Epithelial cell of proximal tubule (primary cell): ENCODE measurements at regions not wholly inside any gene's neighbourhood (a gene's known extent, or its start where the extent isn't known, plus 50 kb on each side); places are given as distances from the start of the nearest gene placed in this dataset.

Experiments
- DNase-seq: peaks from one replicate; pipeline ENCODE4 v3.0.0-alpha.2; 2011; ENCODE audit warnings: low read depth
- H3K4me3 ChIP-seq: 2 replicates; pipeline ENCODE4 v1.5.1; 2011; ENCODE audit warnings: low read depth, mild to moderate bottlenecking, low read length
- CTCF ChIP-seq: conservative IDR thresholded peaks from 2 replicates; pipeline ENCODE4 v1.5.1; 2012; ENCODE audit warnings: low read depth, mild to moderate bottlenecking, low read length

DNA sequence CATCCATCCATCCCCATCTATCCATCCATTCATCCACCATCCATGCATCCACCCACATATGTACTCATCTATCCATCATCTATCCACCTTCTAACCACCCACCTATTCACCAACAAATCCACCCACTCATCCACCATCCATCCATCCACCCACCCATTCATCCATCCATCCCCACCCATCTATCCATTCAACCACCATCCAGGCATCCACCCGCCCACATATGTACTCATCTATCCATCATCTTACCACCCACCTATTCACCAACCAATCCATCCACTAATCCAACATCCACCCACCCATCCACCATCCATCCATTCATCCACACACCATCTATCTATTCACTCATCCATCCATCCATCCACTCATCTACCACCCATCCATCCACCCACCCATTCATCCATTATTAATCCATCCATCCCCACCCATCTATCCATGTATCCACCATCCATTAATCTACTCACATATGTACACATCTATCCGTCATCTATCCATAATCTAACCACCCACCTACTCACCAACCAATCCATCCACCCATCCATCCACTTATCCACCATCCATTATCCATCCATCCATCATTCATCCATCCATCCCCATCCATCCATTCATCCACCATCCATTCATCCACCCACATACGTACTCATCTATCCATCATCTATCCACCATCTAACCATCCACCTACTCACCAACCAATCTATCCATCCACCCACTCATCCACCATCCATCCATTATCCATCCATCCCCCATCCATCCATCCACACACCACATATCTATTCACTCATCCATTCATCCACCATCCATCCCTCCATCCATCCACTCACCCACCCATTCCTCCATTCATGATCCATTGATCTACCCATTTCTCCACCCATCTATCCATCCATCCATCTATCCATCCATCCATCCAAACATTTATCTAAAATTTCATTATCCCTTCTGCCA, 940.0 kb downstream of the BRD1 start:
- TF ChIP-seq CTCF: no peak
- DNase-seq: no peak

GRCh38 chr22:48886604-48887393, 940.9 kb downstream of the BRD1 start:
- no peak for TF ChIP-seq CTCF
- no peak for DNase-seq
- no peak overlapping the region for H3K4me3 ChIP-seq

More for the DNA sequence above, 940.0 kb downstream of the BRD1 start:
- no peak overlapping the region for H3K4me3 ChIP-seq

GRCh38 chr22:48885919-48886305, 941.8 kb downstream of the BRD1 start:
- DNase-seq: no peak

GRCh38 chr22:48885271-48885918, 942.3 kb downstream of the BRD1 start:
- no peak for DNase-seq
- H3K4me3 ChIP-seq: no peak overlapping the region
- no peak for TF ChIP-seq CTCF

More at GRCh38 chr22:48885919-48886305, 941.8 kb downstream of the BRD1 start:
- no peak for TF ChIP-seq CTCF
- H3K4me3 ChIP-seq: no peak overlapping the region

- no peak for TF ChIP-seq CTCF
- DNase-seq: no peak
- H3K4me3 ChIP-seq: no peak overlapping the region
Measured at GRCh38 chr22:48884786-48885185, 942.9 kb downstream of the BRD1 start.

DNA sequence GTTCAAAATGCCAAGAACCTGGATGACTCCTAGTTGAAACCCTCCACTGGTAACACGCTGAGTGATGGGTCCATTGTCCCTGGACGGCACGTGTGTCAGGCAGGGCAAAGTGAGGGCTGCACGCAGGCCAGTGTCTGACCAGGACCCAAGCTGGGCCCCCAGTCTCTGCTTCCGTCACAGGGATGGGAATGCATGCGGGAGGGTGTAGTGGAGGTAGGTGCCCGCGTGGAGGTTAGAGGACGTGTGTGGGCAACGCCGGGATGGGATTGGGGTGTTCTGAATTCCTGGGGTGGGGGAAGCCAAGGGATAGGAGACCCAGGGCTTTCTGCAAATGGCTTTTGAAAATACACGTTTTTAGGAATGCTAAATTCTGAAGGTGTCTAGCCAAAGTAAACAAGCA, 943.3 kb downstream of the BRD1 start:
- H3K4me3 ChIP-seq: no peak overlapping the region
- no peak for DNase-seq
- TF ChIP-seq CTCF: no peak
